Adipocyte (in vitro differentiated cells): ENCODE measurements at regions not wholly inside any gene's neighbourhood (a gene's known extent, or its start where the extent isn't known, plus 50 kb on each side); places are given as distances from the start of the nearest gene placed in this dataset.

Source experiments
- DNase-seq: peaks from one replicate; pipeline ENCODE4 v3.0.0-alpha.2; 2015; ENCODE audit warnings: low read depth
- H3K27me3 ChIP-seq: replicated peaks from 2 replicates; pipeline ENCODE4 v1.7.0; 2013; ENCODE audit warnings: mild to moderate bottlenecking, low read length, moderate library complexity; ENCODE audit not compliant: control insufficient read depth, insufficient read depth
- H3K36me3 ChIP-seq: 2 replicates; pipeline ENCODE4 v1.7.0; 2013; ENCODE audit warnings: low read length, mild to moderate bottlenecking, moderate library complexity; ENCODE audit not compliant: control insufficient read depth, insufficient read depth, severe bottlenecking
- H3K4me1 ChIP-seq: 2 replicates; pipeline ENCODE4 v1.7.0; 2013; ENCODE audit warnings: mild to moderate bottlenecking, low read length, moderate library complexity; ENCODE audit not compliant: control insufficient read depth, insufficient read depth
- H3K4me3 ChIP-seq: 2 replicates; pipeline ENCODE4 v1.7.0; 2013; ENCODE audit warnings: mild to moderate bottlenecking, low read length, moderate library complexity
- H3K9ac ChIP-seq: 2 replicates; pipeline ENCODE4 v1.7.0; 2013; ENCODE audit warnings: mild to moderate bottlenecking, low read length, moderate library complexity
- H3K9me3 ChIP-seq: 2 replicates; pipeline ENCODE4 v1.7.0; 2013; ENCODE audit warnings: mild to moderate bottlenecking, low read length, moderate library complexity; ENCODE audit not compliant: control insufficient read depth

- Histone ChIP-seq H3K36me3 (no peaks in the 10 kb centered on the region), H3K4me3 (no peak overlapping the region), H3K9me3 (no peaks in the 10 kb centered on the region), H3K27me3 (peaks cover 27% of the 10 kb centered on the region), H3K9ac (no peak overlapping the region), H3K4me1 (no peaks in the 10 kb centered on the region)
- no peak for DNase-seq
These were observed 173.2 kb downstream of the CDH26 start for GRCh38 chr20:60131375-60131774.

- H3K9me3 ChIP-seq: no peaks in the 10 kb centered on the region
- H3K4me3 ChIP-seq: no peak overlapping the region
- no peak for DNase-seq
- no peaks in the 10 kb centered on the region for H3K36me3 ChIP-seq
- no peak overlapping the region for H3K9ac ChIP-seq
- peaks cover 20% of the 10 kb centered on the region for H3K27me3 ChIP-seq
- no peaks in the 10 kb centered on the region for H3K4me1 ChIP-seq
These were observed 174.1 kb downstream of the CDH26 start for GRCh38 chr20:60132162-60132826.

- Histone ChIP-seq H3K36me3 (no peaks in the 10 kb centered on the region), H3K4me3 (no peak overlapping the region), H3K9ac (no peak overlapping the region), H3K9me3 (no peaks in the 10 kb centered on the region), H3K27me3 (peaks cover 17% of the 10 kb centered on the region), H3K4me1 (no peaks in the 10 kb centered on the region)
- no peak for DNase-seq
These were observed 174.8 kb downstream of the CDH26 start for GRCh38 chr20:60132827-60133670.

- H3K9me3 ChIP-seq: no peaks in the 10 kb centered on the region
- DNase-seq: no peak
- peaks cover 6% of the 10 kb centered on the region for H3K27me3 ChIP-seq
- H3K36me3 ChIP-seq: no peaks in the 10 kb centered on the region
- no peak overlapping the region for H3K9ac ChIP-seq
- H3K4me1 ChIP-seq: no peaks in the 10 kb centered on the region
- H3K4me3 ChIP-seq: no peak overlapping the region
These were observed 177.1 kb downstream of the CDH26 start for GRCh38 chr20:60135276-60135675.

- H3K36me3 ChIP-seq: no peaks in the 10 kb centered on the region
- H3K9me3 ChIP-seq: no peaks in the 10 kb centered on the region
- H3K4me1 ChIP-seq: no peaks in the 10 kb centered on the region
- H3K4me3 ChIP-seq: no peak overlapping the region
- no peak overlapping the region for H3K9ac ChIP-seq
- peaks cover 20% of the 10 kb centered on the region for H3K27me3 ChIP-seq
- no peak for DNase-seq
These were observed 178.6 kb downstream of the CDH26 start for GRCh38 chr20:60136645-60137401.

- peaks cover 23% of the 10 kb centered on the region for H3K27me3 ChIP-seq
- no peaks in the 10 kb centered on the region for H3K9me3 ChIP-seq
- no peaks in the 10 kb centered on the region for H3K4me1 ChIP-seq
- no peak overlapping the region for H3K9ac ChIP-seq
- H3K36me3 ChIP-seq: no peaks in the 10 kb centered on the region
- DNase-seq: no peak
- H3K4me3 ChIP-seq: peak overlapping the region; percentile 73
These were observed 179.5 kb downstream of the CDH26 start for GRCh38 chr20:60137657-60138245.

- no peak for DNase-seq
- H3K9me3 ChIP-seq: no peaks in the 10 kb centered on the region
- H3K27me3 ChIP-seq: peaks cover 22% of the 10 kb centered on the region
- H3K4me3 ChIP-seq: peak overlapping the region; percentile 73
- H3K4me1 ChIP-seq: no peaks in the 10 kb centered on the region
- peak overlapping the region; percentile 21 for H3K9ac ChIP-seq
- no peaks in the 10 kb centered on the region for H3K36me3 ChIP-seq
These were observed 180.3 kb downstream of the CDH26 start for GRCh38 chr20:60138256-60139220.

- H3K27me3 ChIP-seq: peaks cover 18% of the 10 kb centered on the region
- no peaks in the 10 kb centered on the region for H3K36me3 ChIP-seq
- no peaks in the 10 kb centered on the region for H3K4me1 ChIP-seq
- H3K9me3 ChIP-seq: no peaks in the 10 kb centered on the region
- no peak for DNase-seq
- no peak overlapping the region for H3K4me3 ChIP-seq
- no peak overlapping the region for H3K9ac ChIP-seq
These were observed 181.6 kb downstream of the CDH26 start for GRCh38 chr20:60139663-60140446.

GRCh38 chr20:60142587-60142986, 184.4 kb downstream of the CDH26 start:
- Histone ChIP-seq H3K4me3 (no peak overlapping the region), H3K4me1 (no peaks in the 10 kb centered on the region), H3K27me3 (peaks cover 18% of the 10 kb centered on the region), H3K36me3 (no peaks in the 10 kb centered on the region), H3K9me3 (no peaks in the 10 kb centered on the region), H3K9ac (no peak overlapping the region)
- no peak for DNase-seq
